GM19328 (cell line): ENCODE measurements at regions not wholly inside any gene's neighbourhood (a gene's known extent, or its start where the extent isn't known, plus 50 kb on each side); places are given as distances from the start of the nearest gene placed in this dataset.

ENCODE experiments used
- ATAC-seq: cut with Tn5 transposase; IDR thresholded peaks from one replicate; pipeline ENCODE4 v1.9.1; 2021; ENCODE audit warnings: mild to moderate bottlenecking, moderate library complexity; ENCODE audit not compliant: unreplicated experiment

GRCh38 chr7:85733169-85733915 is 546.5 kb upstream of the SEMA3D start:
- ATAC-seq = no peak

GRCh38 chr7:85730012-85730411 is 543.2 kb upstream of the SEMA3D start:
- ATAC-seq = no peak

DNA sequence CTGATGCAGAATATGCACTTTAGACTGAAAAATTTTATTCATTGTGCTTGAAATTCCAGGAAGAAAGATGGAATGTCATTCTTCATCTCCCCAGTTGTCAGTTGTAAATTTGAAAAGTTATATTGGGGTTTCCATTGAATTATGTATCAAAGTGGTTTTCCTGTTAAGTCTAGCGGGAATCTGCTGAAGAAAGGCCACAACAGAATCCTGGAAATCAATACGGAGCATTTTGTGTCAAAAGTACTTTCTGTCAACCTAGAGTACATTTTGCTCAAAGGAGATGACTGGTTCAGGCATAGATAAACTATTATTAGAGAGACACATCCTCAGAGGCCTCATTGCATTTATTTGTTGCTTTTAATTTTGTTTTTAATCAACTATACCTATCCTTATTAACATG is 538.2 kb upstream of the SEMA3D start:
- ATAC-seq = no peak

DNA sequence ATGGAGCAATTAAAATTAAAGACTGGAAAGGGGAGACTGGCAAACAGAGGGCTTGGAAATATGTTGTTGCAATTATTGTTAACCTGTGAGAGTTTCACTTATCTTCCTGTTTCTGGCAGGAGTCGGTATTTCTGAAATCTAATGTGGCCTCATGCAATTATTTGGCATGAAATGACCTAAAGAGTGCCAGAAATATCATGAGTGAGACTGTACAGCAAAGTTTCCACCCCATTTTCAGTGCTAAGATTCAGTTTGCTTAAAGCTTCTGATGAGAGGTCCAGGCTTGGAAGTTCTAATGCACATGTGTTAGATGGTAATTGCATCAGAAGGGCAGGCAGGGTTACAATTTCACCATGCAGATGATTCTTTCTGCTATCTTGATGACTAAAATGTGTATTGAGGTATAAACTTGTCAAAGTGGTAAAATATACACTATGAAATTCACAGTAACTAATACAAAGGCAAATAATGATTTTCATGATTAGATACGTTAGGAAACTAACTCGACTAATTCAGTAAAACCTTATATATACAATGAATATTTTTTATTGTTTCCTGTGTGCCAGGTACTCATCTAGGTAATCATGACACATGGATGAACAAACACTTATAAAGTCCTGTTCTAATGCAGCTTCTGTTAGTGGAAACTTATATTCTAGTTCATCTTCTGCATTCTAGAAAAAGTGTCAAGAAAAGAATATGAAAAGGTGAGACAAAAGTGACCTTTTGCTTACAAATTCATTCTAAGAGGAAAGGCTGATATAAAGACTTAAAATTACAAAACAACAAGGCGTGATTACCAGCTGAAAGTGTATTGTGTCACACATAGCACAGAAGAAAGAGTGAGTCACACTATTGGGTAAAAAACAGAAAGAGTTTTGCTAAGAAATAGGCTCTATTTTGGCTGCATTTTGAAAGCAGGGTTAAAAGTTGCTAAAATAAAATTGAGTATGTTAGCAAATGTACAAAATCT is 533.4 kb upstream of the SEMA3D start:
- ATAC-seq = no peak

DNA sequence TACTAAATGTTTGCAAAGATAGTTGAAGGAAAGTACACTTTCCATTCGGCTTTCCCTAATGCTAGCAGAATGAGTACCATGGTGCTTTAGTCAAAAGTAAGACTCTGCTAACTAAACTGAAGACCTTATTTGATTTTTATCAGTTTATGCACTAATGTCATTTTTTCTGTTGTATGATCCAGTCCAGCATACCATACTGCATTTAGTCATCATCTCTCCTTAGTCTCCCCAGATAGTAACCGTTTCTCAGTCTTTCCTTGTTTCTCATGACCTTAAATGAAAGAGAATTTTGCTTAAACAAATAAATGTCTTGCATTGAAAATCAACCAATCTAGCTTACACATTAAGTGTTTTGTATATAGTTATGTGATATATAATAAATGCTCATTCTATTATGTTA is 529.5 kb upstream of the SEMA3D start:
- ATAC-seq = no peak

DNA sequence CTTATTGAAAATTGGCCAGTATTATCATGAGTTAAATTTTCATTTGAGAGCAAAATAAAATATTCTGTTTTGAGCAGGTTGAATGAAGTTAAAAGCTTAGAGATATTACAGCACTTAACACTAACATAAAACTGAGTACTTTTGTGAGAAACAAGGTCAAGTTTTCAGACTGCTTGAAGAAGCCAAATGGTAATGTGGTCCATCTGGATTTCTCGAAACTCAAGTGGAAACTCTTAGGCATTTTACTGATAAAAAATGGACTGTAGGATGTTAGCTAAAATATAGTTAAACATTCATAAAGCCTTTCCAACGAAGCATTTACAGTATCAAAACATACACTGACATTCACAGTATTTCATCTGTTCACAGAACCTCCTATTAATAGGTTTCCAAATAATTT is 528.1 kb upstream of the SEMA3D start:
- no peak for ATAC-seq

DNA sequence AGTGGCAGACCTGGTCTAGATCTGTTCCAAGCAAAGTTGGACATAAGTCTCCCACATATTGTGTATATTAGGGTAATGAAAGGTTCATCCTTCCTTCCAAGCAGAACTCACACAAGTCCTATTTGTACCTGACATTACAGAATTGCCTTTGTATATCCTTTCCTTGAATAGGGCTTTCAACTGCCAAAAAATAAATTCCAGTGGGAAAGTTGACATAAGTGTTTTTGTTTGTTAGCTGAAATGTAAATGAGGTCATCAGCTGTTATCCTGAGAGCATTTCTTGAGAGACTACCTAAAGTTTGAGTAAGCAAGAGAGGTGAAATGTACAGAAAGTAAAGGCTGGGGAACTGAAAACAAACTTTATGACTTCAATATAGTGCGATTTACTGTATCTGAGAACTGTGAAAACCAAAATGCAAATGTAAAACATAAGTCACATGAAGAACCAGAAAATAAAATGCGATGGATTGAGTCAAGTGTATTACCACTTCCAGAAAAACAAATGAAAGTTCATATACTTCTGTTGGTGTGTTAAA is 527.3 kb upstream of the SEMA3D start:
- peak; percentile 60 for ATAC-seq

- ATAC-seq = no peak
Observed at GRCh38 chr7:85713171-85713570, 526.3 kb upstream of the SEMA3D start.

DNA sequence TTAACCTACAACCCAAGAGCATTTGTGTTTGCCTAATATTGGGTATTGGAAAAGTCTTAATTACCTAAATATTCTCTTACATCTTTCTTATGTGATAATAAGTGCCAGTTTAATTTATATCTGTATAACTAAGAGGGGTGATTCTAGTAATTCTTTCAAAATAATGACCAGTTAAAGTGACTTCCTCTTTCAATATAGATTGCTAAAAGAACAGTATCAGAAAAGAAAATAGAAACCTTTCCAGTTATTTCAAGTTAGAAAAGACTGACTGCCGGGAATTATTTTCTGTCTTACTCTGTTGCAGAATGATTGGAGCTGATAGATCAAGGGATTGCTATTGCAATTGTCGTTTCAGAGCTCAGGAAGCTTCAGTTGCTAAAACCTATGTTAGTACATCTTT is 525.0 kb upstream of the SEMA3D start:
- ATAC-seq = no peak

- no peak for ATAC-seq
Observed at GRCh38 chr7:85710960-85711359, 524.1 kb upstream of the SEMA3D start.

DNA sequence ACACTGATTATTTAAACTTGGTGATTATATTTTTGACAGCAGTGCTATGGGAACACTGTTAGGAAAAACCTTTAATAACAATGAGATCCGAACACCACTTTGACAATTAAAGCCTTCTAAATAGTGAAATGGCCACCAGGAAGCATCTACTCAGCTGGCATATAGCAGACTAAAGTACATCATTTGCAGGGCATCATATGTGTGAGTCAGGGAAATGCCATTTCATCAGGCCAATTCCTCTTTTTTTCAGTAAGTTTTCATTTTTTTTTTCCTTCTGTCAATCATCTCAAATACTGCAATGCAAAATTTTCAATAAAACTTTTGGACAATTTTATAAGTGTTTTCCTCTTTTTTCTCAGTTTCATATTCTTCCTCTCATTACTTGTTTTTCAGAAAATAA is 521.4 kb upstream of the SEMA3D start:
- ATAC-seq = no peak

- no peak for ATAC-seq
Observed at GRCh38 chr7:85705076-85705475, 518.2 kb upstream of the SEMA3D start.

DNA sequence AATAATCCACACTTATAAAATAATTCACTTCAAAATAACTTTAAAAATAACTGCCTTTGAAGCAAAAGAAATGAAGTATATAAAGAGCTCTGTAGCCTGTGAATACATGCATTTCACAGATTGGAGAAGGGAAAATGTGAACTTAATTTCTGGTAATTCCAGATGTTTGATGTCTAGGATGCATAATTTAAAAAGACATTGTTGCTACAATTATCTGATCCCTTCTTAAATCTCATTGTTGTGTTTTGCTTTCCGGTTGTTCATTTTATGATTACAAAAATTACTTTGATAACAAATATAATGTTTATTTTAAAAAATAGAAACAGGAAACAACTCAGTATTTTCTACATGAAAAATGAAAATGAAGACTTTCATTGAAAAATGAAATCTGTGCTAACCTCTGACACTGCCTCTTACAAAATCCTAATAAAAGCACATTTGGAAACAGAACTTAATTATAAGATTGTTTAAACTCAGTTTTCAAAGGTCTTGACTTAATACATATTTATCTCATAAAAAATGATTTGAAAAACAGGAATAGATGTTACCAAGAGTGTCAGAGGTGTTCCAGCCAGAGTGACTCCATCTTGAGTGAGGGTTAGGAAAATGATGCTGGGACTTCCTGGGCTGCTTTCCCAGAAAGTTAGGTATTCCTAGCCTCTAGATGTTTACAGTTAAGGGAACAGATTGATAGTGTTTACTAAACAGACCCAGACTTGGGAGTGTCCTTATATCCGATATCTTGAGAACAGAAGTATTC is 516.6 kb upstream of the SEMA3D start:
- ATAC-seq = no peak

- no peak for ATAC-seq
Observed at GRCh38 chr7:85702348-85702747, 515.5 kb upstream of the SEMA3D start.

- no peak for ATAC-seq
Observed at GRCh38 chr7:85699482-85699881, 512.6 kb upstream of the SEMA3D start.

DNA sequence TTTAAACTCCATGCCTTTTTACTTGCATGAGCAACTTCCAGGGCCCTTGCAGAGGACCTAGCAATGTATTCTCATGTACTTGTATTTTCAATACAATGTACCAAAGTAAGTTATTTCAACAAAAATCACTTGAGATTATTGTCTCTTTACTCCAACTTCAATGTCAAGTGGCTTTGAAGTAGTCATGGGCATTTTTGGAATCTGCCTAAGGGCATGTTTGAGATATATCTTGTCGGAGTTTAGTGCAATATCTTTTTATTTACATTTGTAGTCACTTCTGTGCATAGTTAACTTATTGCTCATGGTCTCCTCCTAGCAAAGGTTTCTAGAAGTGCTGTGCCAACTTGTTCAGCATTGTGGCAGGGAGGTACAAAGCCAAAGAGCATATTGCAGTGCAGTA is 508.7 kb upstream of the SEMA3D start:
- no peak for ATAC-seq

GRCh38 chr7:85695041-85695440 is 508.2 kb upstream of the SEMA3D start:
- no peak for ATAC-seq

DNA sequence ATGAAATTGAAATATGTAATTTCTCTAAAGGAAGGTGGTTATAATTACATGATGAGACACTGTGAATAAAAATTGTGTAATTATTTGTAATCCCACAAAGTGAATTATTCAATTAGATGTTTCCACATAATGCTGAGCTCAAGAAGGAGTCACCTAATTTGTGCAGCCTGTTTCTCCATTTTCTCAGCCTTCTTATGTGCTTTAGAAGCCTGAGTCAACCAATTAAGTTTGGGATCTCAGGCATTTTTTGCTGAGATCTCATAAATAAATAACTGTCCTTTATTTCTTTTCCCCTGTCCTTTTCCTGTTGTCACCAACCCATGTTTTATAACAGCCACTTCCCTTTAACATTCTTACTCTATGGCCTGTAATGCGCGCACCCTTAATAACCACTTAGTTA is 506.5 kb upstream of the SEMA3D start:
- no peak for ATAC-seq

DNA sequence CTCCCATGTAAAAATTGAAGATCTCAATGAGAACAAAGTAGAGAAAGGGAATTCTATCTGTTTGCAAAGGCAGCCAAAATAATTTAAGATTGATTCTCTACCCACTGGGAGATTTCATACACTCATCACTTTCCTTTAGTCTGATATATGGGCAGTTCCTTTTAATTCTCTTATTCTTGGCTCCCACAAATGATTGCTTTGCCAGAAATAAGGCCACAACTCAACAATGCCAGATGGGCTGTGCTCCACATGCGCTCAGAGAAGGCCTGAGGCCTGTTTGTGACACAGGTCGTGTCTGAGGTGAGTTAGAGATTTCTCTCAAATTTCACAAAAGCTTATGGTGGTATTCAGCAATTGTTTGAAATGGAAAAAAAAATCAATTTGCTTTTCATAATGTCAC is 501.9 kb upstream of the SEMA3D start:
- ATAC-seq = no peak

- no peak for ATAC-seq
Observed at GRCh38 chr7:85686401-85687181, 499.7 kb upstream of the SEMA3D start.
